Smooth muscle cell (in vitro differentiated cells): ENCODE measurements at regions not wholly inside any gene's neighbourhood (a gene's known extent, or its start where the extent isn't known, plus 50 kb on each side); places are given as distances from the start of the nearest gene placed in this dataset.

Experiments
- DNase-seq: peaks from one replicate; lab custom pipeline; 2025; ENCODE audit not compliant: unreplicated experiment; lab: John Stamatoyannopoulos, UW
- H2AFZ ChIP-seq: fragments of 200-600 bp; sonication (generic); 2 replicates; pipeline ENCODE4 v1.6.0; 2016; ENCODE audit warnings: antibody characterized with exemption, low read depth, mild to moderate bottlenecking
- H3F3A ChIP-seq: fragments of 200-600 bp; sonication (generic); 2 replicates; pipeline ENCODE4 v1.6.0; 2017; ENCODE audit warnings: antibody characterized with exemption, low read depth
- H3K27ac ChIP-seq: fragments of 200-600 bp; sonication (generic); 2 replicates; pipeline ENCODE4 v1.5.1; 2016; ENCODE audit warnings: low read depth, mild to moderate bottlenecking
- H3K27me3 ChIP-seq: fragments of 200-600 bp; sonication (generic); 2 replicates; pipeline ENCODE4 v1.6.1; 2016; ENCODE audit warnings: low read depth, mild to moderate bottlenecking
- H3K36me3 ChIP-seq: fragments of 200-600 bp; sonication (generic); 2 replicates; pipeline ENCODE4 v1.5.1; 2016; ENCODE audit warnings: low read depth
- H3K4me1 ChIP-seq: fragments of 200-600 bp; sonication (generic); 2 replicates; pipeline ENCODE4 v1.5.1; 2016; ENCODE audit warnings: low read depth
- H3K4me2 ChIP-seq: fragments of 200-600 bp; sonication (generic); 2 replicates; pipeline ENCODE4 v1.6.0; 2016; ENCODE audit warnings: mild to moderate bottlenecking
- H3K4me3 ChIP-seq: fragments of 200-600 bp; sonication (generic); 2 replicates; pipeline ENCODE4 v1.5.1; 2016; ENCODE audit warnings: mild to moderate bottlenecking
- H3K79me2 ChIP-seq: fragments of 200-600 bp; sonication (generic); 2 replicates; pipeline ENCODE4 v1.6.0; 2016; ENCODE audit warnings: low read depth, mild to moderate bottlenecking
- H3K9ac ChIP-seq: fragments of 200-600 bp; sonication (generic); 2 replicates; pipeline ENCODE4 v1.6.0; 2016; ENCODE audit warnings: low read depth
- H3K9me3 ChIP-seq: fragments of 200-600 bp; sonication (generic); replicated peaks from 2 replicates; pipeline ENCODE4 v1.5.1; 2016; ENCODE audit warnings: low read depth
- H4K20me1 ChIP-seq: fragments of 200-600 bp; sonication (generic); 2 replicates; pipeline ENCODE4 v1.6.0; 2016; ENCODE audit warnings: low read depth
- CTCF ChIP-seq: fragments of 200-600 bp; sonication (generic); IDR thresholded peaks from 2 replicates; pipeline ENCODE4 v1.5.1; 2017; ENCODE audit warnings: borderline replicate concordance, mild to moderate bottlenecking, antibody characterized with exemption; ENCODE audit not compliant: insufficient read depth, poor library complexity, severe bottlenecking
- WGBS: methylation state at CpG from one replicate; pipeline ENCODE4 v1.1.7; 2016; ENCODE audit warnings: low lambda C conversion rate; 5-methylcytosine and 5-hydroxymethylcytosine counted together

- 77% methylated on average over 5 of the region's 5 CpGs for WGBS
- Histone ChIP-seq H3K4me1 (no peaks in the 10 kb centered on the region), H3K9ac (no peak overlapping the region), H3K9me3 (no peaks in the 10 kb centered on the region), H3K27ac (no peak overlapping the region), H3F3A (no peaks in the 10 kb centered on the region), H3K79me2 (no peaks in the 10 kb centered on the region), H4K20me1 (no peaks in the 10 kb centered on the region), H2AFZ (no peak overlapping the region), H3K4me3 (no peak overlapping the region), H3K27me3 (no peaks in the 10 kb centered on the region), H3K4me2 (no peak overlapping the region), H3K36me3 (no peaks in the 10 kb centered on the region)
- no peak for DNase-seq
- TF ChIP-seq CTCF = no peak
Observed at GRCh38 chr15:55108448-55108847, 88.3 kb downstream of the RSL24D1 start.

DNA sequence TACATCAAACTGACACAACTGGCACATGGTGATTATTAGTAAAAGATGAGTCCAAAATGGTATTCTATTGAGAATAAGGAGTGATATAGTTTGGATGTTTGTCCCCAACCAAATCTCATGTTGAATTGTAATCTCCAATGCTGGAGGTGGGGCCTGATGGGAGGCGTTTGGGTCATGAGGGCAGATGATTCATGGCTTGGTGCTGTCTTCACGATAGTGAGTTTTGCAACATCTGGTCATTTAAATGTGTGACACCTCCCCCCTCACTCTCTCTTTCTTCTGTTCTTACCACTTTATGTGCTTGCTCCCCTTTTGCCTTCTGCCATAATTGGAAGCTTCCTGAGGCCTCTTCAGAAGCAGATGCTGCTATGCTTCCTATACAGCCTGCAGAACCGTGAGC lies 90.6 kb downstream of the RSL24D1 start:
- H3K36me3 ChIP-seq = no peaks in the 10 kb centered on the region
- H2AFZ ChIP-seq = no peak overlapping the region
- H3K27ac ChIP-seq = no peak overlapping the region
- no peaks in the 10 kb centered on the region for H3K4me1 ChIP-seq
- no peak overlapping the region for H3K9ac ChIP-seq
- H3K79me2 ChIP-seq = no peaks in the 10 kb centered on the region
- no peak overlapping the region for H3K4me3 ChIP-seq
- H3K9me3 ChIP-seq = no peaks in the 10 kb centered on the region
- H3K4me2 ChIP-seq = no peak overlapping the region
- WGBS = 60% methylated on average over 3 of the region's 3 CpGs
- no peak for TF ChIP-seq CTCF
- H4K20me1 ChIP-seq = no peaks in the 10 kb centered on the region
- no peaks in the 10 kb centered on the region for H3K27me3 ChIP-seq
- no peak for DNase-seq
- H3F3A ChIP-seq = no peaks in the 10 kb centered on the region

DNA sequence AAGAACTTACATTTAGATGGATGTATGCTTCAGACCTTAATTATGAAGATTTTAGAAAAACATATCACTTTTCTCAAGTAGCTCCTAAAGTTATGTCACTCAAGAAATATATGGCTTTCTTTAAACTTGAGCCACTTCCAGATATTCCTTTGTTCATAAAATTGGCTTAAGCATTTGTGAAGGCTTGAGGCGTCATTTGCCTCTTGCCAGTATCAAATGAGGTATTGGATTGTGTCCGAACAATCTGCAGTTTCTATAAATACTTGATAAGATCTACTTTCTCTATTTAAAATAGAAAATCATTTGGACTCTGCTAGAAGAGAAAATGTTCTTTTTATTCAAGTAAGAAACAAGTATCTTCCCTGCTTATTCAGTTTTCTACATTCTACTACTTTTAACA lies 102.6 kb downstream of the RSL24D1 start:
- Histone ChIP-seq H3K79me2 (no peaks in the 10 kb centered on the region), H2AFZ (no peak overlapping the region), H3K4me3 (no peak overlapping the region), H3K9ac (no peak overlapping the region), H3F3A (no peaks in the 10 kb centered on the region), H3K4me1 (no peaks in the 10 kb centered on the region), H3K27me3 (no peaks in the 10 kb centered on the region), H4K20me1 (no peaks in the 10 kb centered on the region), H3K27ac (no peak overlapping the region), H3K9me3 (peaks cover 3% of the 10 kb centered on the region), H3K4me2 (no peak overlapping the region), H3K36me3 (no peaks in the 10 kb centered on the region)
- no peak for DNase-seq
- TF ChIP-seq CTCF = no peak
- 78% methylated on average over 2 of the region's 2 CpGs for WGBS

GRCh38 chr15:55088207-55088606 lies 108.5 kb downstream of the RSL24D1 start:
- Histone ChIP-seq H3K9ac (no peak overlapping the region), H2AFZ (no peak overlapping the region), H3K9me3 (peaks cover 7% of the 10 kb centered on the region), H3K27ac (no peak overlapping the region), H3K79me2 (no peaks in the 10 kb centered on the region), H3K36me3 (no peaks in the 10 kb centered on the region), H3K4me1 (no peaks in the 10 kb centered on the region), H3K4me3 (no peak overlapping the region), H3K27me3 (no peaks in the 10 kb centered on the region), H3F3A (no peaks in the 10 kb centered on the region), H4K20me1 (no peaks in the 10 kb centered on the region), H3K4me2 (no peak overlapping the region)
- DNase-seq = no peak
- no peak for TF ChIP-seq CTCF
